H9 (cell line): ENCODE measurements at regions not wholly inside any gene's neighbourhood (a gene's known extent, or its start where the extent isn't known, plus 50 kb on each side); places are given as distances from the start of the nearest gene placed in this dataset.

Experiments
- DNase-seq: peaks from one replicate; pipeline ENCODE4 v3.0.0-alpha.2; 2017
- H2AFZ ChIP-seq: one replicate; pipeline ENCODE4 v1.6.1; 2013; ENCODE audit warnings: mild to moderate bottlenecking, low read length, control low read depth, moderate library complexity
- H2AK5ac ChIP-seq: 2 replicates; pipeline ENCODE4 v1.6.1; 2013; ENCODE audit warnings: low read length, control low read depth, mixed read lengths; ENCODE audit not compliant: insufficient read length
- H2BK120ac ChIP-seq: one replicate; pipeline ENCODE4 v1.6.1; 2013; ENCODE audit warnings: low read depth, mild to moderate bottlenecking, low read length, control low read depth, inconsistent platforms; ENCODE audit not compliant: poor library complexity, severe bottlenecking
- H2BK12ac ChIP-seq: 2 replicates; pipeline ENCODE4 v1.6.1; 2013; ENCODE audit warnings: low read length, control low read depth, mixed read lengths, low read depth; ENCODE audit not compliant: insufficient read length
- H2BK15ac ChIP-seq: 2 replicates; pipeline ENCODE4 v1.6.1; 2013; ENCODE audit warnings: low read depth, low read length, control low read depth
- H2BK20ac ChIP-seq: one replicate; pipeline ENCODE4 v1.6.1; 2013; ENCODE audit warnings: low read depth, mild to moderate bottlenecking, low read length, control low read depth, inconsistent platforms; ENCODE audit not compliant: poor library complexity, severe bottlenecking
- H2BK5ac ChIP-seq: 2 replicates; pipeline ENCODE4 v1.6.1; 2013; ENCODE audit warnings: low read length, control low read depth, mixed read lengths; ENCODE audit not compliant: insufficient read length
- H3K14ac ChIP-seq: 2 replicates; pipeline ENCODE4 v1.6.1; 2013; ENCODE audit warnings: low read length, control low read depth; ENCODE audit not compliant: insufficient read depth
- H3K18ac ChIP-seq: 2 replicates; pipeline ENCODE4 v1.6.1; 2013; ENCODE audit warnings: low read depth, mild to moderate bottlenecking, mixed read lengths, low read length, control low read depth; ENCODE audit not compliant: insufficient read length
- H3K23ac ChIP-seq: 2 replicates; pipeline ENCODE4 v1.6.1; 2013; ENCODE audit warnings: low read length, control low read depth, mixed read lengths, low read depth; ENCODE audit not compliant: insufficient read length
- H3K23me2 ChIP-seq: 2 replicates; pipeline ENCODE4 v1.6.1; 2013; ENCODE audit warnings: low read depth, mild to moderate bottlenecking, mixed read lengths, low read length, control low read depth; ENCODE audit not compliant: insufficient read length, poor library complexity, severe bottlenecking
- H3K27ac ChIP-seq: 2 replicates; pipeline ENCODE4 v1.5.1; 2013; ENCODE audit warnings: low read length, control low read depth, mixed read lengths, low read depth; ENCODE audit not compliant: insufficient read length
- H3K27me3 ChIP-seq: 2 replicates; pipeline ENCODE4 v1.6.1; 2013; ENCODE audit warnings: low read length, control low read depth, inconsistent platforms; ENCODE audit not compliant: insufficient read depth
- H3K4ac ChIP-seq: 2 replicates; pipeline ENCODE4 v1.6.1; 2013; ENCODE audit warnings: low read depth, mild to moderate bottlenecking, control low read depth, inconsistent platforms, low read length, moderate library complexity
- H3K4me1 ChIP-seq: 2 replicates; pipeline ENCODE4 v1.6.1; 2013; ENCODE audit warnings: low read length, control low read depth, inconsistent platforms; ENCODE audit not compliant: insufficient read depth
- H3K4me2 ChIP-seq: 2 replicates; pipeline ENCODE4 v1.6.1; 2013; ENCODE audit warnings: low read length, control low read depth, mixed read lengths; ENCODE audit not compliant: insufficient read length, insufficient read depth
- H3K56ac ChIP-seq: 2 replicates; pipeline ENCODE4 v1.6.1; 2013; ENCODE audit warnings: low read depth, mild to moderate bottlenecking, mixed read lengths, low read length, control low read depth; ENCODE audit not compliant: insufficient read length
- H3K79me1 ChIP-seq: 2 replicates; pipeline ENCODE4 v1.6.1; 2013; ENCODE audit warnings: low read depth, mild to moderate bottlenecking, moderate library complexity, low read length, control low read depth, inconsistent platforms; ENCODE audit not compliant: insufficient read depth, poor library complexity, severe bottlenecking
- H3K79me2 ChIP-seq: 2 replicates; pipeline ENCODE4 v1.6.1; 2013; ENCODE audit warnings: low read length, control low read depth, inconsistent platforms; ENCODE audit not compliant: insufficient read depth
- H3K9ac ChIP-seq: 2 replicates; pipeline ENCODE4 v1.6.1; 2013; ENCODE audit warnings: low read length, control low read depth, mixed read lengths; ENCODE audit not compliant: insufficient read length; ENCODE audit errors: extremely low read depth
- H3K9me3 ChIP-seq: one replicate; pipeline ENCODE4 v1.6.1; 2013; ENCODE audit warnings: low read depth, low read length, inconsistent platforms; ENCODE audit not compliant: control insufficient read depth
- H3T11ph ChIP-seq: one replicate; pipeline ENCODE4 v1.6.1; 2013; ENCODE audit warnings: mild to moderate bottlenecking, low read length, control low read depth, inconsistent platforms
- H4K20me1 ChIP-seq: one replicate; pipeline ENCODE4 v1.6.1; 2013; ENCODE audit not compliant: control insufficient read depth, insufficient read length, insufficient read depth
- H4K5ac ChIP-seq: 2 replicates; pipeline ENCODE4 v1.6.1; 2013; ENCODE audit warnings: low read depth, mild to moderate bottlenecking, mixed read lengths, low read length, control low read depth; ENCODE audit not compliant: insufficient read length
- H4K8ac ChIP-seq: replicated peaks from 2 replicates; pipeline ENCODE4 v1.6.1; 2013; ENCODE audit warnings: low read length, control low read depth, mixed read lengths, low read depth; ENCODE audit not compliant: insufficient read length
- H4K91ac ChIP-seq: 2 replicates; pipeline ENCODE4 v1.6.1; 2013; ENCODE audit warnings: low read depth, mild to moderate bottlenecking, moderate library complexity, mixed read lengths, low read length, control low read depth; ENCODE audit not compliant: insufficient read length
- H3K27ac Mint-ChIP-seq, 3 experiments: 2 replicates in 2 of 3; 3 replicates in 1 of 3; pipeline ENCODE4 v1.8.0; 2020 to 2021; ENCODE audit warnings: mixed read lengths in 3 of 3, mild to moderate bottlenecking in 1 of 3, moderate library complexity in 1 of 3
- H3K27me3 Mint-ChIP-seq: 2 replicates; pipeline ENCODE4 v1.8.0; 2021; ENCODE audit warnings: low read depth, mild to moderate bottlenecking, moderate library complexity, mixed read lengths
- H3K36me3 Mint-ChIP-seq, 3 experiments: 2 replicates in 2 of 3; 3 replicates in 1 of 3; pipeline ENCODE4 v1.8.0; 2020 to 2021; ENCODE audit warnings: low read depth in 3 of 3, mixed read lengths in 3 of 3; ENCODE audit not compliant: insufficient read depth in 1 of 3
- H3K4me1 Mint-ChIP-seq, 2 experiments: 2 replicates each; pipeline ENCODE4 v1.8.0; 2020; ENCODE audit warnings: mixed read lengths in 2 of 2
- H3K4me3 Mint-ChIP-seq, 2 experiments: 2 replicates in 1 of 2; 3 replicates in 1 of 2; pipeline ENCODE4 v1.8.0; 2020 to 2021; ENCODE audit warnings: mild to moderate bottlenecking in 2 of 2, mixed read lengths in 2 of 2, moderate library complexity in 1 of 2
- H3K9me3 Mint-ChIP-seq, 2 experiments: 2 replicates in 1 of 2; 3 replicates in 1 of 2; pipeline ENCODE4 v1.8.0; 2020; ENCODE audit warnings: mild to moderate bottlenecking in 2 of 2, mixed read lengths in 2 of 2, moderate library complexity in 1 of 2
- CTCF ChIP-seq: fragments of 200-600 bp; sonication (generic); conservative IDR thresholded peaks from 3 replicates; pipeline ENCODE4 v1.8.0; 2021; ENCODE audit warnings: antibody characterized with exemption, mild to moderate bottlenecking

- H3K14ac ChIP-seq, result no peak overlapping the region
- no peaks in the 10 kb centered on the region for H3K27me3 Mint-ChIP-seq
- no peaks in the 10 kb centered on the region for H3K79me2 ChIP-seq
- H4K20me1 ChIP-seq, result no peaks in the 10 kb centered on the region
- no peaks in the 10 kb centered on the region for H3K79me1 ChIP-seq
- H2BK5ac ChIP-seq, result no peak overlapping the region
- H3T11ph ChIP-seq, result no peak overlapping the region
- H2BK20ac ChIP-seq, result no peak overlapping the region
- no peak overlapping the region for H3K23ac ChIP-seq
- no peak overlapping the region for H3K9ac ChIP-seq
- H3K4me1 ChIP-seq, result peaks cover 8% of the 10 kb centered on the region; the same call in 1 of the 2 replicates
- H2BK120ac ChIP-seq, result no peak overlapping the region
- no peak for DNase-seq
- no peak overlapping the region for H2BK15ac ChIP-seq
- no peak overlapping the region for H3K4ac ChIP-seq
- no peaks in the 10 kb centered on the region for H3K9me3 ChIP-seq
- no peaks in the 10 kb centered on the region for H3K23me2 ChIP-seq
- no peak overlapping the region for H4K91ac ChIP-seq
- H3K27ac ChIP-seq, result no peak overlapping the region
- no peaks in the 10 kb centered on the region; a peak in 2 of 5 replicates for H3K9me3 Mint-ChIP-seq
- H2AK5ac ChIP-seq, result no peak overlapping the region
- no peak overlapping the region for H3K27ac Mint-ChIP-seq
- H3K4me3 Mint-ChIP-seq, result no peak overlapping the region
- no peak overlapping the region for H4K8ac ChIP-seq
- no peak overlapping the region for H4K5ac ChIP-seq
- H3K18ac ChIP-seq, result no peak overlapping the region
- no peak overlapping the region for H2AFZ ChIP-seq
- peaks cover 19 to 22% of the 10 kb centered on the region in 2 experiments for H3K4me1 Mint-ChIP-seq
- no peak overlapping the region for H3K56ac ChIP-seq
- TF ChIP-seq CTCF, result no peak
- H3K4me2 ChIP-seq, result no peak overlapping the region
- H3K27me3 ChIP-seq, result 0 out of 2 replicates have a peak, but pooled peaks cover 2% of the 10 kb centered on the region
- peaks cover 3% of the 10 kb centered on the region in 3 experiments; a peak in 3 of 7 replicates for H3K36me3 Mint-ChIP-seq
- H2BK12ac ChIP-seq, result no peak overlapping the region
Measured at GRCh38 chr11:94697156-94697555, 71.0 kb upstream of the AMOTL1 start.
